22Rv1 (cell line): ENCODE measurements at regions not wholly inside any gene's neighbourhood (a gene's known extent, or its start where the extent isn't known, plus 50 kb on each side); places are given as distances from the start of the nearest gene placed in this dataset.

Experiments used
- ZFX ChIP-seq: fragments of 450-650 bp; IDR thresholded peaks from 2 replicates; pipeline ENCODE4 v1.6.1; 2017; ENCODE audit warnings: antibody characterized with exemption, borderline replicate concordance
- TF ChIP-seq, protein P1 (sequence below): fragments of 450-650 bp; IDR thresholded peaks from 2 replicates; pipeline ENCODE4 v1.5.1; 2017; ENCODE audit warnings: mild to moderate bottlenecking

DNA sequence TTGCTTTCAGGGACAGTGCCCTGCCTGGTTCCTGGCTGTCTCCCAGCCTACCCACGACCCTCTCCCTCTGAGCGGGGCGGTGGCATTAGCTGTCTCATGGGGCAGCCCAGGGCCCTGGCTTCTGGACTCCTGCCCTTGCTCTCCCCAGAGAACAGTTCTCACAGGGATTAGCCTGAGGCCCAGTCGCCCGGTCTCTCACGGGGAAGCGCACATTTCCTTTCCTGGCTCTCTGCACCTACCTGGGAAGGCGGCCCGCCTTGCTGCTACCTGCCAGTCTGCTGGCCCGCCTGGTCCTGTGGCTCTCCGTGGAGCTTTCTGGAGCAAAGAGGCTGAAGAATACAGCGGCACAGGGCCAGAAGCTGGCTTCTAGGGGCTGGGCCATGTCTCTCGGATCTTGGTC lies 128.4 kb downstream of the FHDC1 start:
- TF ChIP-seq, protein P1, sequence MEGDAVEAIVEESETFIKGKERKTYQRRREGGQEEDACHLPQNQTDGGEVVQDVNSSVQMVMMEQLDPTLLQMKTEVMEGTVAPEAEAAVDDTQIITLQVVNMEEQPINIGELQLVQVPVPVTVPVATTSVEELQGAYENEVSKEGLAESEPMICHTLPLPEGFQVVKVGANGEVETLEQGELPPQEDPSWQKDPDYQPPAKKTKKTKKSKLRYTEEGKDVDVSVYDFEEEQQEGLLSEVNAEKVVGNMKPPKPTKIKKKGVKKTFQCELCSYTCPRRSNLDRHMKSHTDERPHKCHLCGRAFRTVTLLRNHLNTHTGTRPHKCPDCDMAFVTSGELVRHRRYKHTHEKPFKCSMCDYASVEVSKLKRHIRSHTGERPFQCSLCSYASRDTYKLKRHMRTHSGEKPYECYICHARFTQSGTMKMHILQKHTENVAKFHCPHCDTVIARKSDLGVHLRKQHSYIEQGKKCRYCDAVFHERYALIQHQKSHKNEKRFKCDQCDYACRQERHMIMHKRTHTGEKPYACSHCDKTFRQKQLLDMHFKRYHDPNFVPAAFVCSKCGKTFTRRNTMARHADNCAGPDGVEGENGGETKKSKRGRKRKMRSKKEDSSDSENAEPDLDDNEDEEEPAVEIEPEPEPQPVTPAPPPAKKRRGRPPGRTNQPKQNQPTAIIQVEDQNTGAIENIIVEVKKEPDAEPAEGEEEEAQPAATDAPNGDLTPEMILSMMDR, result no peak
- no peak for TF ChIP-seq ZFX
